ENCODE measurements at regions not wholly inside any gene's neighbourhood (a gene's known extent, or its start where the extent isn't known, plus 50 kb on each side); places are given as distances from the start of the nearest gene placed in this dataset.

GRCh38 chr1:70667494-70668170 is 256.6 kb downstream of the CTH start:
- TF ChIP-seq MXI1 (IDR thresholded peaks at IDR 0.05; ENCODE audit: low read depth, low read length) (no peak), SMC3 (IDR thresholded peaks at IDR 0.05; ENCODE audit: borderline replicate concordance, low read length) (no peak), POLR2AphosphoS5 (IDR thresholded peaks at IDR 0.05; ENCODE audit: low read length) (no peak), POLR2A (IDR thresholded peaks at IDR 0.05; ENCODE audit: low read depth, low read length) (no peak), CTCF (IDR thresholded peaks at IDR 0.05 in 2 of 3, conservative IDR thresholded peaks at IDR 0.05 in 1 of 3; ENCODE audit: control insufficient read depth in 2 of 3, extremely low read depth in 1 of 3, insufficient read depth in 1 of 3, low read depth in 3 of 3, low read length in 3 of 3) (no peak), CEBPB (IDR thresholded peaks at IDR 0.05; ENCODE audit: borderline replicate concordance in 1 of 2, low read depth in 2 of 2, low read length in 2 of 2) (no peak), MTA2 (IDR thresholded peaks at IDR 0.05; ENCODE audit: low read depth) (no peak), YY1 (IDR thresholded peaks at IDR 0.05; ENCODE audit: low read depth, low read length) (no peak), NR2C1 (IDR thresholded peaks at IDR 0.05) (no peak), REST (IDR thresholded peaks at IDR 0.05; ENCODE audit: low read depth, low read length) (no peak)

Data from GM12878 (cell line).